Testis (tissue), 2 donors: ENCODE measurements at regions not wholly inside any gene's neighbourhood (a gene's known extent, or its start where the extent isn't known, plus 50 kb on each side); places are given as distances from the start of the nearest gene placed in this dataset.

Experiments used
- POLR2A ChIP-seq: fragments of 450-650 bp; IDR thresholded peaks from one replicate; pipeline ENCODE4 v1.6.1; 2017; ENCODE audit warnings: antibody characterized with exemption, mild to moderate bottlenecking, moderate library complexity
- TF ChIP-seq, protein P1 (sequence below), 3 experiments: fragments of 450-650 bp in 2 of 3; fragments of 200-600 bp in 1 of 3; sonication (generic) in 1 of 3; IDR thresholded peaks; one replicate each; pipeline ENCODE4 v1.5.1; 2016 to 2019; ENCODE audit warnings: antibody characterized with exemption in 3 of 3, mild to moderate bottlenecking in 2 of 3, moderate library complexity in 1 of 3

DNA sequence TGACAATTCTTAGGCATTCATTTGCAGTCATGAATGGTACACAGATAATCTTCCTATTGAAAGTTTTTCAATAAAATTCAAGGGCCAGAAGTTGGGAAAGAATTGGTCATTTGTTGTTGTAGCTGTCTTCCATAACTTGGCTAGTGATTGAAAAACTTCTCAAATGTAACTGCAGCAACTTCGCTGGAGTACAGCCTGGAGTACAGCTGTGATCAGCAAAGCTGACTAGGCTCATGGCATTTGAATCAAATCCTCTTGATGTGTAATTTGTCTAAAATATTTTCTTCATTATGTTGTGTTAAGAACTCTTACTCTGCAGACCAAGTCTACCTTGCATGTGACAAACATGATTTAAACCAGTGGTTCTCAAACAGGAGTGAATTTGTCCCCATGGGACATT, 226.5 kb upstream of the STEAP1 start:
- TF ChIP-seq, protein P1, sequence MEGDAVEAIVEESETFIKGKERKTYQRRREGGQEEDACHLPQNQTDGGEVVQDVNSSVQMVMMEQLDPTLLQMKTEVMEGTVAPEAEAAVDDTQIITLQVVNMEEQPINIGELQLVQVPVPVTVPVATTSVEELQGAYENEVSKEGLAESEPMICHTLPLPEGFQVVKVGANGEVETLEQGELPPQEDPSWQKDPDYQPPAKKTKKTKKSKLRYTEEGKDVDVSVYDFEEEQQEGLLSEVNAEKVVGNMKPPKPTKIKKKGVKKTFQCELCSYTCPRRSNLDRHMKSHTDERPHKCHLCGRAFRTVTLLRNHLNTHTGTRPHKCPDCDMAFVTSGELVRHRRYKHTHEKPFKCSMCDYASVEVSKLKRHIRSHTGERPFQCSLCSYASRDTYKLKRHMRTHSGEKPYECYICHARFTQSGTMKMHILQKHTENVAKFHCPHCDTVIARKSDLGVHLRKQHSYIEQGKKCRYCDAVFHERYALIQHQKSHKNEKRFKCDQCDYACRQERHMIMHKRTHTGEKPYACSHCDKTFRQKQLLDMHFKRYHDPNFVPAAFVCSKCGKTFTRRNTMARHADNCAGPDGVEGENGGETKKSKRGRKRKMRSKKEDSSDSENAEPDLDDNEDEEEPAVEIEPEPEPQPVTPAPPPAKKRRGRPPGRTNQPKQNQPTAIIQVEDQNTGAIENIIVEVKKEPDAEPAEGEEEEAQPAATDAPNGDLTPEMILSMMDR (IDR thresholded peaks at IDR 0.05) = no peak
- TF ChIP-seq POLR2A = no peak
